ENCODE measurements at regions not wholly inside any gene's neighbourhood (a gene's known extent, or its start where the extent isn't known, plus 50 kb on each side); places are given as distances from the start of the nearest gene placed in this dataset.

- no peak for TF ChIP-seq CTCF (IDR thresholded peaks at IDR 0.05; ENCODE audit: borderline replicate concordance, extremely low read depth, low read length, poor library complexity, severe bottlenecking)
- TF ChIP-seq EZH2 (IDR thresholded peaks at IDR 0.05; ENCODE audit: borderline replicate concordance, low read depth, low read length, severe bottlenecking): no peak
These were observed 172.4 kb downstream of the ZNF486 start for GRCh38 chr19:20339444-20339843.

Data from DND-41 (cell line).